B cell (primary cell): ENCODE measurements at regions not wholly inside any gene's neighbourhood (a gene's known extent, or its start where the extent isn't known, plus 50 kb on each side); places are given as distances from the start of the nearest gene placed in this dataset.

Experiments
- EZH2 ChIP-seq: IDR thresholded peaks from 2 replicates; pipeline ENCODE4 v1.6.1; 2012; ENCODE audit warnings: borderline replicate concordance, low read depth, mild to moderate bottlenecking, moderate library complexity, low read length; ENCODE audit not compliant: insufficient read depth, poor library complexity, severe bottlenecking
- TF ChIP-seq, protein P1 (sequence below): fragments of 200-600 bp; IDR thresholded peaks from one replicate; pipeline ENCODE4 v1.8.0; 2022; ENCODE audit warnings: antibody characterized with exemption, mild to moderate bottlenecking

DNA sequence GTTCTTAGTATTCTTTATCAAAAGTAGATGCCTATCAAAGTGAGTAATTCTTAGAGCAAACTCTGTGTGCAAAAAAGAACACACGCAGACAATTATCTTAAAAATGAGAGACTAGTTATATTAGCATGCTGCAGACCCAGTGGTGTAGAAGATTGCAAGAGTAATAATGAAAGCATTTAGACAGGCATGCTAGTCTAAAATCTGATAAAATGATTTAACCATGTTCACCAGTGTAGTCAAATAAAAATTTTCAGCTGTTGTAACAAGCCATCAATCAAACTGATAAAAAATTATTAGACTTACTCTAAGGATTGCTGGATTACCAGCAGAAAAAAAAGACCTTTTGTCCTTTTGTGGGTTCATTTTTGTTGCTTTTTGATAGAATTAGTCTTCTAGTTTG lies 241.9 kb upstream of the TLE4 start:
- TF ChIP-seq, protein P1, sequence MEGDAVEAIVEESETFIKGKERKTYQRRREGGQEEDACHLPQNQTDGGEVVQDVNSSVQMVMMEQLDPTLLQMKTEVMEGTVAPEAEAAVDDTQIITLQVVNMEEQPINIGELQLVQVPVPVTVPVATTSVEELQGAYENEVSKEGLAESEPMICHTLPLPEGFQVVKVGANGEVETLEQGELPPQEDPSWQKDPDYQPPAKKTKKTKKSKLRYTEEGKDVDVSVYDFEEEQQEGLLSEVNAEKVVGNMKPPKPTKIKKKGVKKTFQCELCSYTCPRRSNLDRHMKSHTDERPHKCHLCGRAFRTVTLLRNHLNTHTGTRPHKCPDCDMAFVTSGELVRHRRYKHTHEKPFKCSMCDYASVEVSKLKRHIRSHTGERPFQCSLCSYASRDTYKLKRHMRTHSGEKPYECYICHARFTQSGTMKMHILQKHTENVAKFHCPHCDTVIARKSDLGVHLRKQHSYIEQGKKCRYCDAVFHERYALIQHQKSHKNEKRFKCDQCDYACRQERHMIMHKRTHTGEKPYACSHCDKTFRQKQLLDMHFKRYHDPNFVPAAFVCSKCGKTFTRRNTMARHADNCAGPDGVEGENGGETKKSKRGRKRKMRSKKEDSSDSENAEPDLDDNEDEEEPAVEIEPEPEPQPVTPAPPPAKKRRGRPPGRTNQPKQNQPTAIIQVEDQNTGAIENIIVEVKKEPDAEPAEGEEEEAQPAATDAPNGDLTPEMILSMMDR = no peak
- TF ChIP-seq EZH2 = no peak
